Liver (tissue), 3 donors: ENCODE measurements at regions not wholly inside any gene's neighbourhood (a gene's known extent, or its start where the extent isn't known, plus 50 kb on each side); places are given as distances from the start of the nearest gene placed in this dataset.

Source experiments
- EGR1 ChIP-seq, 2 donors: IDR thresholded peaks; 2 replicates each; pipeline ENCODE4 v1.6.1; 2016 to 2018; ENCODE audit warnings: antibody characterized with exemption in 2 of 2, low read depth in 2 of 2
- FOXA1 ChIP-seq: IDR thresholded peaks from 2 replicates; pipeline ENCODE4 v1.6.1; 2016; ENCODE audit warnings: antibody characterized with exemption
- GABPA ChIP-seq, 2 donors: IDR thresholded peaks in 1 of 2; conservative IDR thresholded peaks in 1 of 2; 2 replicates each; pipeline ENCODE4 v1.6.1; 2016; ENCODE audit warnings: antibody characterized with exemption in 2 of 2, mild to moderate bottlenecking in 1 of 2, moderate library complexity in 1 of 2
- HNF4G ChIP-seq: IDR thresholded peaks from 2 replicates; pipeline ENCODE4 v1.6.1; 2016; ENCODE audit warnings: antibody characterized with exemption
- JUND ChIP-seq, 2 donors: IDR thresholded peaks; 2 replicates each; pipeline ENCODE4 v1.6.1; 2016; ENCODE audit warnings: antibody characterized with exemption in 2 of 2
- RAD21 ChIP-seq, 2 donors: IDR thresholded peaks; 2 replicates each; pipeline ENCODE4 v1.6.1; 2016; ENCODE audit warnings: antibody characterized with exemption in 2 of 2, mild to moderate bottlenecking in 2 of 2
- REST ChIP-seq: IDR thresholded peaks from 2 replicates; pipeline ENCODE4 v1.6.1; 2016; ENCODE audit warnings: antibody characterized with exemption, mild to moderate bottlenecking
- SP1 ChIP-seq: IDR thresholded peaks from 2 replicates; pipeline ENCODE4 v1.6.1; 2018; ENCODE audit warnings: antibody characterized with exemption, mild to moderate bottlenecking
- TAF1 ChIP-seq: conservative IDR thresholded peaks from 2 replicates; pipeline ENCODE4 v1.6.1; 2016; ENCODE audit warnings: antibody characterized with exemption, mild to moderate bottlenecking
- YY1 ChIP-seq: IDR thresholded peaks from 2 replicates; pipeline ENCODE4 v1.6.1; 2016; ENCODE audit warnings: antibody characterized with exemption, mild to moderate bottlenecking
- TF ChIP-seq, protein P1 (sequence below): fragments of 150-350 bp; IDR thresholded peaks from 2 replicates; pipeline ENCODE4 v1.5.1; 2017; ENCODE audit warnings: improper control_type of control experiment, low read depth, low read length; ENCODE audit not compliant: missing input control
- TF ChIP-seq, protein P2 (sequence below): IDR thresholded peaks from 2 replicates; pipeline ENCODE4 v1.6.1; 2016; ENCODE audit warnings: antibody characterized with exemption
- TF ChIP-seq, protein P3 (sequence below): IDR thresholded peaks from 2 replicates; pipeline ENCODE4 v1.6.1; 2016; ENCODE audit warnings: antibody characterized with exemption
- TF ChIP-seq, protein P4 (sequence below): IDR thresholded peaks from 2 replicates; pipeline ENCODE4 v1.6.1; 2016; ENCODE audit warnings: antibody characterized with exemption
- donor health status: healthy.
- donor health status: healthy.

GRCh38 chr22:48744283-48744641, 1083.4 kb downstream of the BRD1 start:
- TF ChIP-seq, protein P1, sequence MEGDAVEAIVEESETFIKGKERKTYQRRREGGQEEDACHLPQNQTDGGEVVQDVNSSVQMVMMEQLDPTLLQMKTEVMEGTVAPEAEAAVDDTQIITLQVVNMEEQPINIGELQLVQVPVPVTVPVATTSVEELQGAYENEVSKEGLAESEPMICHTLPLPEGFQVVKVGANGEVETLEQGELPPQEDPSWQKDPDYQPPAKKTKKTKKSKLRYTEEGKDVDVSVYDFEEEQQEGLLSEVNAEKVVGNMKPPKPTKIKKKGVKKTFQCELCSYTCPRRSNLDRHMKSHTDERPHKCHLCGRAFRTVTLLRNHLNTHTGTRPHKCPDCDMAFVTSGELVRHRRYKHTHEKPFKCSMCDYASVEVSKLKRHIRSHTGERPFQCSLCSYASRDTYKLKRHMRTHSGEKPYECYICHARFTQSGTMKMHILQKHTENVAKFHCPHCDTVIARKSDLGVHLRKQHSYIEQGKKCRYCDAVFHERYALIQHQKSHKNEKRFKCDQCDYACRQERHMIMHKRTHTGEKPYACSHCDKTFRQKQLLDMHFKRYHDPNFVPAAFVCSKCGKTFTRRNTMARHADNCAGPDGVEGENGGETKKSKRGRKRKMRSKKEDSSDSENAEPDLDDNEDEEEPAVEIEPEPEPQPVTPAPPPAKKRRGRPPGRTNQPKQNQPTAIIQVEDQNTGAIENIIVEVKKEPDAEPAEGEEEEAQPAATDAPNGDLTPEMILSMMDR, result no peak
- TF ChIP-seq RAD21 (IDR thresholded peaks at IDR 0.05), result no peak
- no peak for TF ChIP-seq SP1
- no peak for TF ChIP-seq FOXA1
- TF ChIP-seq JUND (IDR thresholded peaks at IDR 0.05), result no peak
- no peak for TF ChIP-seq TAF1
- no peak for TF ChIP-seq GABPA (IDR thresholded peaks at IDR 0.05 in 1 of 2, conservative IDR thresholded peaks at IDR 0.05 in 1 of 2)
- TF ChIP-seq YY1, result no peak
- TF ChIP-seq, protein P2, sequence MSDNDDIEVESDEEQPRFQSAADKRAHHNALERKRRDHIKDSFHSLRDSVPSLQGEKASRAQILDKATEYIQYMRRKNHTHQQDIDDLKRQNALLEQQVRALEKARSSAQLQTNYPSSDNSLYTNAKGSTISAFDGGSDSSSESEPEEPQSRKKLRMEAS, result no peak
- TF ChIP-seq HNF4G, result no peak
- TF ChIP-seq, protein P3, sequence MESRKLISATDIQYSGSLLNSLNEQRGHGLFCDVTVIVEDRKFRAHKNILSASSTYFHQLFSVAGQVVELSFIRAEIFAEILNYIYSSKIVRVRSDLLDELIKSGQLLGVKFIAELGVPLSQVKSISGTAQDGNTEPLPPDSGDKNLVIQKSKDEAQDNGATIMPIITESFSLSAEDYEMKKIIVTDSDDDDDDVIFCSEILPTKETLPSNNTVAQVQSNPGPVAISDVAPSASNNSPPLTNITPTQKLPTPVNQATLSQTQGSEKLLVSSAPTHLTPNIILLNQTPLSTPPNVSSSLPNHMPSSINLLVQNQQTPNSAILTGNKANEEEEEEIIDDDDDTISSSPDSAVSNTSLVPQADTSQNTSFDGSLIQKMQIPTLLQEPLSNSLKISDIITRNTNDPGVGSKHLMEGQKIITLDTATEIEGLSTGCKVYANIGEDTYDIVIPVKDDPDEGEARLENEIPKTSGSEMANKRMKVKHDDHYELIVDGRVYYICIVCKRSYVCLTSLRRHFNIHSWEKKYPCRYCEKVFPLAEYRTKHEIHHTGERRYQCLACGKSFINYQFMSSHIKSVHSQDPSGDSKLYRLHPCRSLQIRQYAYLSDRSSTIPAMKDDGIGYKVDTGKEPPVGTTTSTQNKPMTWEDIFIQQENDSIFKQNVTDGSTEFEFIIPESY, result no peak
- TF ChIP-seq, protein P4, sequence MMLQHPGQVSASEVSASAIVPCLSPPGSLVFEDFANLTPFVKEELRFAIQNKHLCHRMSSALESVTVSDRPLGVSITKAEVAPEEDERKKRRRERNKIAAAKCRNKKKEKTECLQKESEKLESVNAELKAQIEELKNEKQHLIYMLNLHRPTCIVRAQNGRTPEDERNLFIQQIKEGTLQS, result no peak
- TF ChIP-seq EGR1 (IDR thresholded peaks at IDR 0.05; ENCODE audit: low read depth in 2 of 2), result no peak
- no peak for TF ChIP-seq REST
